ENCODE measurements at regions not wholly inside any gene's neighbourhood (a gene's known extent, or its start where the extent isn't known, plus 50 kb on each side); places are given as distances from the start of the nearest gene placed in this dataset.
A peak's percentile ranks its signal among the peaks of the same experiment; 100 is the strongest.

DNA sequence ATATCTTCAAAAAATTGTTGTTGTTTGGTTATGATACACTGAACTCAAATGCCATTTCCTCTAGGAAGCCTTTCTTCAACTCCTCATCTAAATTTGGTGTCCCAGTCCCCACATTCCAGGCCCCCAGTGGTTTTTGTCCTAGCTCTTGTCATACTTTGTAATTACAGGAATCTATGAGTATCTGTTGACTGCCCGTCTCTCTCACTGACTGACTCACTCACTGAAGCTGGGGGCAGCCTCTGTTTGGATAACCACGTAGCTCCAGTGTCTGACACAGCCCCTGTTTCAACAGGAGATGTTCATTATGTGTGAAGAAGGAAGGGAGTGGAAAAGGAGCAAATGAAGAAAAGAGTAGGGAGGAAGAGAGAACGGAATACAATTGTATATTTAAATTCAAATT lies 284.1 kb upstream of the TENM3 start:
- Histone ChIP-seq H3K27me3 (no peaks in the 10 kb centered on the region), H3K4me1 (peaks cover 35% of the 10 kb centered on the region), H3K36me3 (no peaks in the 10 kb centered on the region), H3K4me3 (ENCODE audit: low read depth, low read length) (no peak overlapping the region), H3K9me3 (no peaks in the 10 kb centered on the region)
- TF ChIP-seq CTCF (IDR thresholded peaks at IDR 0.05; ENCODE audit: low read depth, low read length), result no peak
- DNase-seq, result peak; percentile 47

DNA sequence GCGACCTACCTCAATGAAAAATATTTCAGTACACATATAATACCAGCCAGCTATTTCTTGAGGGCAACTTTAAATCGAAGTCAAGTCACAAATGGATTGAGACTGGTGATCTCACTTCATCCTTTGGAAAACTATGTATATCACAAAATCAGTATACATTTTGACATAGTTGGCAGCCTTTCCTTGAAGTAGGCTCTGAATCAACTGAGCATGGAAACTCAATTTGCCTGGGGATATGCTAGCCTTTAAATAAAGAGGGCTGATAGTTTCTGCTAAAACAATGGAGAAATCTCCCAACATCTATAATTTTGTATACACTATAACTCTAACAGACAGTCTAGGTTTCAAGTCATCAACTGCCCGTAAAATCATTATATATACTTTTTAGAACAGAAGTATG lies 282.8 kb upstream of the TENM3 start:
- peaks cover 36% of the 10 kb centered on the region for H3K4me1 ChIP-seq
- no peaks in the 10 kb centered on the region for H3K27me3 ChIP-seq
- no peaks in the 10 kb centered on the region for H3K36me3 ChIP-seq
- no peak for DNase-seq
- no peaks in the 10 kb centered on the region for H3K9me3 ChIP-seq
- TF ChIP-seq CTCF (IDR thresholded peaks at IDR 0.05; ENCODE audit: low read depth, low read length), result no peak
- no peak overlapping the region for H3K4me3 ChIP-seq (ENCODE audit: low read depth, low read length)

DNA sequence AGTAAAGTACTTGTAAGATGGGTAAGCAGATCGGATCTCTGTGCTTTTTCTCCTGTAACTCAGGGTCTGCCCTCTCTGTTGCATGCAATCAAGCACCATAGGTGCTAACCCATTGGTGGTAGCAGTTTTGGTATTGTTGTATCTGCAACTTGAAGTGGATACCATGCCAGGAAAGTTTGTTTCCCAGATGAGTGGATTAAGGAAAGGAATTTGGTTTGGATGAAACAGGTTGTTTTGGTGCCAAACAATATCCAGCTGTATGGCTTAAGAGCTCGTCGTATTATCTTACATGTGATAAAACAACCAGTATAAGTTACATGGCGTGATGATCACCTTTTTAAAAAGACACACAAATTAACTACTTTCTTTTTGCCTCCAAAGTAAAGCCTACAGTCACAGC lies 280.9 kb upstream of the TENM3 start:
- Histone ChIP-seq H3K4me1 (peaks cover 53% of the 10 kb centered on the region), H3K27me3 (no peaks in the 10 kb centered on the region), H3K9me3 (no peaks in the 10 kb centered on the region), H3K36me3 (no peaks in the 10 kb centered on the region), H3K4me3 (ENCODE audit: low read depth, low read length) (no peak overlapping the region)
- DNase-seq, result no peak
- TF ChIP-seq CTCF (IDR thresholded peaks at IDR 0.05; ENCODE audit: low read depth, low read length), result no peak

DNA sequence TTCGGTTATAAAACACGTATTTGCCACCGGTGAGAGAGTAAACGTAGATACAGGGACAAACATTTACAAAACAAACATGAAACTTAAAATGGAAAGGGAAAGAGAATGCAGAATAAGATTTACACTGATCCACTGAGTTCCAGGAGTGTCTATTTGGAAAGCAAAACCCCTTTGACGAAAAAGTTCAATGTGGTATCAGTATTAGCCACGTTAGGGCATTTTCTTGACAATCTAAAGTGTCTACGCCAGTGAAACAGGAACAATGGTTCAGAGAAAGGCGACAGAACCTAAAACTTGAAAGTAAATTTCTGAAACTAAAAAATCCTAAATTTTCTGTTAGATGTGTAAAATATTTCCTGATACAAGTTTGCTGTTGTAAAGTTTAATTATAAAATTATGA lies 278.5 kb upstream of the TENM3 start:
- TF ChIP-seq CTCF (IDR thresholded peaks at IDR 0.05; ENCODE audit: low read depth, low read length), result no peak
- Histone ChIP-seq H3K9me3 (no peaks in the 10 kb centered on the region), H3K4me3 (ENCODE audit: low read depth, low read length) (no peak overlapping the region), H3K4me1 (peaks cover 51% of the 10 kb centered on the region), H3K36me3 (no peaks in the 10 kb centered on the region), H3K27me3 (no peaks in the 10 kb centered on the region)
- no peak for DNase-seq

GRCh38 chr4:181966104-181966551 lies 277.1 kb upstream of the TENM3 start:
- Histone ChIP-seq H3K36me3 (no peaks in the 10 kb centered on the region), H3K9me3 (no peaks in the 10 kb centered on the region), H3K4me3 (ENCODE audit: low read depth, low read length) (peak overlapping the region; percentile 6; the same call in 1 of the 2 replicates), H3K4me1 (peaks cover 44% of the 10 kb centered on the region), H3K27me3 (no peaks in the 10 kb centered on the region)
- no peak for TF ChIP-seq CTCF (IDR thresholded peaks at IDR 0.05; ENCODE audit: low read depth, low read length)
- DNase-seq, result peak; percentile 70

- peak; percentile 61 for DNase-seq
- Histone ChIP-seq H3K36me3 (no peaks in the 10 kb centered on the region), H3K9me3 (no peaks in the 10 kb centered on the region), H3K27me3 (no peaks in the 10 kb centered on the region), H3K4me1 (peaks cover 37% of the 10 kb centered on the region), H3K4me3 (ENCODE audit: low read depth, low read length) (no peak overlapping the region)
- TF ChIP-seq CTCF (IDR thresholded peaks at IDR 0.05; ENCODE audit: low read depth, low read length), result no peak
Measured at GRCh38 chr4:181967401-181967800, 275.8 kb upstream of the TENM3 start.
